ENCODE measurements at regions not wholly inside any gene's neighbourhood (a gene's known extent, or its start where the extent isn't known, plus 50 kb on each side); places are given as distances from the start of the nearest gene placed in this dataset.

GRCh38 chr13:47650209-47650608 lies 350.9 kb downstream of the SUCLA2 start:
- H3K9me3 ChIP-seq, result no peaks in the 10 kb centered on the region
- H3K36me3 ChIP-seq (ENCODE audit: low read depth, missing control alignments), result no peaks in the 10 kb centered on the region
- no peaks in the 10 kb centered on the region for H3K27me3 ChIP-seq
- no peak for TF ChIP-seq POLR2A (IDR thresholded peaks at IDR 0.05)
- TF ChIP-seq, protein P1, sequence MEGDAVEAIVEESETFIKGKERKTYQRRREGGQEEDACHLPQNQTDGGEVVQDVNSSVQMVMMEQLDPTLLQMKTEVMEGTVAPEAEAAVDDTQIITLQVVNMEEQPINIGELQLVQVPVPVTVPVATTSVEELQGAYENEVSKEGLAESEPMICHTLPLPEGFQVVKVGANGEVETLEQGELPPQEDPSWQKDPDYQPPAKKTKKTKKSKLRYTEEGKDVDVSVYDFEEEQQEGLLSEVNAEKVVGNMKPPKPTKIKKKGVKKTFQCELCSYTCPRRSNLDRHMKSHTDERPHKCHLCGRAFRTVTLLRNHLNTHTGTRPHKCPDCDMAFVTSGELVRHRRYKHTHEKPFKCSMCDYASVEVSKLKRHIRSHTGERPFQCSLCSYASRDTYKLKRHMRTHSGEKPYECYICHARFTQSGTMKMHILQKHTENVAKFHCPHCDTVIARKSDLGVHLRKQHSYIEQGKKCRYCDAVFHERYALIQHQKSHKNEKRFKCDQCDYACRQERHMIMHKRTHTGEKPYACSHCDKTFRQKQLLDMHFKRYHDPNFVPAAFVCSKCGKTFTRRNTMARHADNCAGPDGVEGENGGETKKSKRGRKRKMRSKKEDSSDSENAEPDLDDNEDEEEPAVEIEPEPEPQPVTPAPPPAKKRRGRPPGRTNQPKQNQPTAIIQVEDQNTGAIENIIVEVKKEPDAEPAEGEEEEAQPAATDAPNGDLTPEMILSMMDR (IDR thresholded peaks at IDR 0.05), result no peak
- no peak overlapping the region for H3K4me3 ChIP-seq
- no peak for DNase-seq
- intact Hi-C loops (cut with DNase I; ENCODE audit: low total_unique reads), result no loop called here
- H3K4me1 ChIP-seq, result no peaks in the 10 kb centered on the region
- H3K27ac ChIP-seq, result no peak overlapping the region

DNA sequence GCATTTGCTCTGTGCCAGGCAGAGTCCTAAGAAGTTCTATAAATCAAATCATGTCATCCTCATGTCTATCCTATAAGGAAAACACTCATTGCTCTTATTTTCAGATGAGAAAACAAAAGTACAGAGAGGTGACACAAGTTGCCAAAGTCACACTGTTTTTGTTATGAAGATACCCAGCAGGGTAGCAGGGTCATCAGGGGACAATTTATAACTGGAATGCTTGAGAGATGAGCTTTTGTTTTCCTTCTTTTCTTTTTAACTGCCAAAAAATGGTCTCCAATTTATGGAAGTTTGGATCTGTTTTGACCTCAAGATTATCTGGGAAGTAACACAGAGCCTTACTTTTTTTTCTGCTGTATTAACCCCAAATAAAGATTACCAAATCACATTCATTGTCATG lies 354.1 kb downstream of the SUCLA2 start:
- Histone ChIP-seq H3K9me3 (no peaks in the 10 kb centered on the region), H3K4me3 (no peak overlapping the region), H3K4me1 (no peaks in the 10 kb centered on the region), H3K27me3 (no peaks in the 10 kb centered on the region), H3K27ac (no peak overlapping the region), H3K36me3 (ENCODE audit: low read depth, missing control alignments) (no peaks in the 10 kb centered on the region)
- intact Hi-C loops (cut with DNase I; ENCODE audit: low total_unique reads), result no loop called here
- TF ChIP-seq, protein P1 (IDR thresholded peaks at IDR 0.05), result no peak
- TF ChIP-seq POLR2A (IDR thresholded peaks at IDR 0.05), result no peak
- DNase-seq, result no peak

- WGBS, 2 donors, result 93 to 100% methylated on average over 1 of the region's 1 CpG
- Histone ChIP-seq H3K4me1 (no peaks in the 10 kb centered on the region), H3K27ac (no peak overlapping the region), H3K27me3 (no peaks in the 10 kb centered on the region), H3K36me3 (ENCODE audit: low read depth, missing control alignments) (no peaks in the 10 kb centered on the region), H3K9me3 (no peaks in the 10 kb centered on the region), H3K4me3 (no peak overlapping the region)
- intact Hi-C loops (cut with DNase I; ENCODE audit: low total_unique reads), result no loop called here
- DNase-seq, result no peak
- TF ChIP-seq, protein P1 (IDR thresholded peaks at IDR 0.05), result no peak
- no peak for TF ChIP-seq POLR2A (IDR thresholded peaks at IDR 0.05)
These were observed 354.8 kb downstream of the SUCLA2 start for GRCh38 chr13:47646298-47646697.

- Histone ChIP-seq H3K9me3 (no peaks in the 10 kb centered on the region), H3K4me1 (no peaks in the 10 kb centered on the region), H3K4me3 (no peak overlapping the region), H3K27me3 (no peaks in the 10 kb centered on the region), H3K27ac (no peak overlapping the region), H3K36me3 (ENCODE audit: low read depth, missing control alignments) (no peaks in the 10 kb centered on the region)
- no peak for DNase-seq
- intact Hi-C loops (cut with DNase I; ENCODE audit: low total_unique reads), result no loop called here
- WGBS, 2 donors, result 51 to 52% methylated on average over 2 of the region's 2 CpGs
- TF ChIP-seq, protein P1 (IDR thresholded peaks at IDR 0.05), result no peak
- TF ChIP-seq POLR2A (IDR thresholded peaks at IDR 0.05), result no peak
These were observed 361.2 kb downstream of the SUCLA2 start for GRCh38 chr13:47639738-47640447.

- Histone ChIP-seq H3K9me3 (no peaks in the 10 kb centered on the region), H3K27me3 (no peaks in the 10 kb centered on the region), H3K36me3 (ENCODE audit: low read depth, missing control alignments) (no peaks in the 10 kb centered on the region), H3K27ac (no peak overlapping the region), H3K4me1 (no peaks in the 10 kb centered on the region), H3K4me3 (no peak overlapping the region)
- intact Hi-C loops (cut with DNase I; ENCODE audit: low total_unique reads), result no loop called here
- no peak for DNase-seq
- 91 to 100% methylated on average over 1 of the region's 1 CpG for WGBS, 2 donors
- TF ChIP-seq, protein P1 (IDR thresholded peaks at IDR 0.05), result no peak
- TF ChIP-seq POLR2A (IDR thresholded peaks at IDR 0.05), result no peak
These were observed 362.4 kb downstream of the SUCLA2 start for GRCh38 chr13:47638627-47639026.
